ENCODE measurements at regions not wholly inside any gene's neighbourhood (a gene's known extent, or its start where the extent isn't known, plus 50 kb on each side); places are given as distances from the start of the nearest gene placed in this dataset.
"Not testable (repeated sequence)": the region's sequence is repeated elsewhere in the genome, so short reads cannot be mapped to it uniquely, and the experiment has no call there.

DNA sequence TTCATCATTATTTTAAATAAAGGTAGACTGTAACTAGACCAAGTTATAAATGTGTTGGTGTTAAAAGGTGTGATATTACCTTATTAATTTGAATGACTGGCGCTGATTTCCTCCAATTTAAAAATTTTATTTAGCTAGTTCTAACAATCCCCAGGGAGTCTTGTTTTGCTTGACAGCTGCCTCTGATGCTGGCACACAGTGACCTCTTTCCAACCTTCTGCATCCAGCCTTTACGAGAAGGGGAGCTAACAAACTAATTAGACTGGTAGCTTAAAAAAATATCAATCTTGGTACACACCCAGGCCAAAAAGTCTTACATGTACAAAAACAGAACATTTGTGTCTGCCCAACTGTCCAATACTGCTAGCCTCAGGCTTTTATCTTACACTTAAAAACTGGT is 51.8 kb upstream of the ENPEP start:
- no peak for DNase-seq (ENCODE audit: low spot score)

DNA sequence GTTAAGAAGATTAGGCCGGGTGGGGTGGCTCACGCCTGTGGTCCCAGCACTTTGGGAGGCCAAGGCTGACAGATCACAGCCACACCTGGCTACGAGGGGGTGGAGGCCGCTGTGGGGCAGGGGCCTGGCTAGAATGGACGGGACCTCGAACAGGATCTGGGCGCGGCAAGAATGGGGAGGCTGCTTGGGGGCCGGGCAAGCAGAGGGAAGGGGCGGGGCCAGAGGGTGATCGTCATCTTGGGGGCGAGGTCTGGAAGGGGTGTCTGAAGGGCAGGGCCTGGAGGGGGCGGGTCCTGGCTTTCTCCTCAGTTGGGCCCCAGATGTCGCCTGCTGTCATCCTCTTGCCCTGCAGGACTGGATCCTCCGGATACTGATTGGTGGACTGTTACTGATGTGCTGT is 57.3 kb upstream of the ENPEP start:
- DNase-seq (ENCODE audit: low spot score), result no peak

- DNase-seq (ENCODE audit: low spot score), result no peak
These were observed 58.8 kb upstream of the ENPEP start for GRCh38 chr4:110417136-110417535.

DNA sequence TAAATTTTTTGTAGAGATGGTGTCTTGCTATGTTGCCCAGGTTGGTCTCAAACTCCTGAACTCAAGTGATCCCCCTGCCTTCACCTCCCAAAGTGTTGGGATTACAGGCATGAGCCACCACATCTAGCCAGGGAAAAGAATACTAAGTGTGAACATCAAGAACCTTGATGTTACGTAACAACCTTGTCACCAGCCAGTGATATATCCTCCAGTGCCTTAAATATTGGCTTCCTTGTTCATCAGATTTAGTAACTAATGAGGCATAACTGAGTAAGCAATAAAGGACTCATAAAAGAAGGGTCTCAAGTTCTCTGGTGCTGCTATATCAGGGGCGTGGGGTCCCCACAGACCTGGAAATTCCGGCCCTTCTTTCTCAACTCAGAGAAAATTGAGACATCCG is 60.5 kb upstream of the ENPEP start:
- no peak for DNase-seq (ENCODE audit: low spot score)

DNA sequence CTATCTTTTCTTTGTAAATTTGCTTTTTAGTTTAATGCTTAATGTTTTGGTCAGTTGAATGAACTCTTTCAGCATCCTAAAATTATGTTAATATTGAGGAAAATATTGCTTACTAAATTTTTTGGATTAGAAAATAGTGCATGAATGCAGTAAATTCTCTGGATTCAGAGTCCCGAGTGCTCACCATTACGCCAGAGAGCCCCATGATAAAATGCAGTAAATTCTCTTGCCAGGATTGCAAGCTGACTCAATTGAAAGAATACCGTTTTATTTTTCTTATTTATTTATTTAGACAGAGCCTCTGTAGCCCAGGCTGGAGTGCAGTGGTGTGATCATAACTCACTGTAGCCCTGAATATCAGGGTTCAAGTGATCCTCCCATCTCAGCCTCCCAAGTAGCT is 60.9 kb upstream of the ENPEP start:
- DNase-seq (ENCODE audit: low spot score), result no peak

DNA sequence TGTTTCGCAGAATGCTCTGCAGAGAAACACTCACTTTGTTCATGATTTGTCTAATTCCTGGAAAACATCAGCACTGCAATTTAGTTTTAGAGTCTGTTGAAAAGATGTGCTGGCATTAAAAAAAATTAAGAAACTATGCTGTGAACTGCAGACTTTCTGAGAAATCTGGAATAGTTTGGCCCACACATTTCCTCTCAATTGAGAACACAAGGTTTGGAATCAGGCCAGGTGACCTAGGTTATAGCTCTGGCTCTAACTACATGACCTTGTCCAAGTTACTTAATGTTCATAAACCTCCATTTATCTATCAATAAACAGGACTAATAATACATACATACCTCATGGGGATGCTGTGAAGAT is 61.4 kb upstream of the ENPEP start:
- DNase-seq (ENCODE audit: low spot score), result no peak

- peak; percentile 66 for DNase-seq (ENCODE audit: low spot score)
These were observed 62.0 kb upstream of the ENPEP start for GRCh38 chr4:110413807-110414560.

DNA sequence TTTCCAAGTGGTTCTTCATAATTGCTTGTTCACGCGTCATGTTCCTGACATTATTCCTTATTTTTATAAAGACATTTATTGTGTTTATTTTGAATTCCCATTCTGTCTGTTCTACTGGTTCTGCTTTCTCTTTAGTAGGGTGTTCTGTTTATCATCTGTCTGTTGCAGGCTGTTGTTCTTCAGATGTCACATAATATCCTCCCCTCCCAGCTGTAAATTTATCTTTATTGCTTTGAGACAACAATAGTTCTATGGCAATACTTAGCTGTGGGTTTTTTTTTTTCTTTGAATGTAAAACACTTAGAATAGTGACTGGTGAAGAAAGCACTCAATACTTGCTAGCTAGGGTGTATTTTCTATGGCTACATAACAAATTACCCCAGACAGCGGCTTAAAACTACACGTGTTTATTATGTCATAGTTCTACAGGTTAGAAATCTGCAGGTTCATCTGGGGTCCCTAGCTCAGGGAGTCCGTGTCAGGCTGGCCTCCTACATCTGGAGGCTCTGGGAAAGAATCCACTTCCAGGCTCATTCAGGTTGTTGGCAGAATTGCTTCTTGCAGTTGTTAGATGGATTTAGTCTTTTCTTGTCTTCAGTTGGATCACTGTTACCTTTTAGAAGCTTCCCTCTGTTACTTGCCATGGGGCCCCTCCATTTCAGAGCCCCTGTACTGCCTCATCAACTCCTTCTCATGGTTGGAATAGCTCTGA is 63.4 kb upstream of the ENPEP start:
- DNase-seq (ENCODE audit: low spot score), result no peak

DNA sequence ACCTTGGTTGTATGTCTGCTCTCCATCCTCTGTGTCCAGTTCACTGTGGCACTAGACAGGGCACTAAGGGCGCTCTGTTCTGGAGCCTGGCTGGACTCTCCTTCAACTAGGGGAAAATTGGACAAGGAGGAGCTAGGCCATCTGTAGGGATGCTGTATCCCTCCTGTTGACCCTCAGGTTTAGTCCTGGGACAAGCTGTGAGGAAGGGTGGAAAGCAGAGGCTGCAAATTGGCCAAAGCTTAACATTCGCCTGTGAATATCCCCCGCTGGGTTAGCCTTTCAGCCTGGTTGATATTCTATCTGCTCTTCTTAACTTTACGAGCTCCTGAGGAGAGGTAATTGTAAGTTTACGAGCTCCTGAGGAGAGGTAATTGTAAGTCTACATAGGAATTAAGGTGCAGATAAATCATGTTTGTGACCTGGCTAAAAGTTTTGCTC is 64.4 kb upstream of the ENPEP start:
- no peak for DNase-seq (ENCODE audit: low spot score)

DNA sequence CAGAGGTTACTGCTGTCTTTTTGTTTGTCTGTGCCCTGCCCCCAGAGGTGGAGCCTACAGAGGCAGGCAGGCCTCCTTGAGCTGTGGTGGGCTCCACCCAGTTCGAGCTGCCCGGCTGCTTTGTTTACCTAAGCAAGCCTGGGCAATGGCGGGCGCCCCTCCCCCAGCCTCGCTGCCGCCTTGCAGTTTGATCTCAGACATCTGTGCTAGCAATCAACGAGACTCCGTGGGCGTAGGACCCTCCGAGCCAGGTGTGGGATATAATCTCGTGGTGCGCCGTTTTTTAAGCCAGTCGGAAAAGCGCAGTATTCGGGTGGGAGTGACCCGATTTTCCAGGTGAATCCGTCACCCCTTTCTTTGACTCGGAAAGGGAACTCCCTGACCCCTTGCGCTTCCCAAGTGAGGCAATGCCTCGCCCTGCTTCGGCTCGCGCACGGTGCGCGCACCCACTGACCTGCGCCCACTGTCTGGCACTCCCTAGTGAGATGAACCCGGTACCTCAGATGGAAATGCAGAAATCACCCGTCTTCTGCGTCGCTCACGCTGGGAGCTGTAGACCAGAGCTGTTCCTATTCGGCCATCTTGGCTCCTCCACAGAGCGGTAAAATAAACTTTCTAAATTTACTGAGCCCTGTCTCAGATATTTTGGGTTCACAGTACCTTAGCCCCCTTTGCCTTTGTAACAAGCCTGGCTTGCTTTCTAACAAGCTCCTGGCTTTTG is 64.9 kb upstream of the ENPEP start:
- DNase-seq (ENCODE audit: low spot score), result not testable (repeated sequence)

DNA sequence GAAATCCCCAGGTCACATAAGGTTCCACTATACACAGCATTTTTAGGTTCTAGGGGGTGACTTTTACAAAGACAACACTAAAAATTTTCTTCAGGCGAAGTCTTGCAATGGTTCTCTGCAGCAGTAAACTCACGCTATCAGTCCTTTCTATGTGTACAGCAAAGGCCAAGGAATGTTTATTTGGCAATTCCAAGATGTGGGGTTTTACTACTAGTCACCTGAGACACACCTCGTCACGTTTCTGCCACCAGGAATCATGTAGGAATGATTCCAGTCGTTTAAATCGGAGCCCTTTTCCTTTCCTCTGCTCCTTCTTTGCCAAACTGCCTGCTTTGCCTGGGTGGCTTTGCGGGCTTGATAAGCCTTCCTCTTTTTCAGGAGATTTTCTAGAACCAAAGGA is 75.9 kb upstream of the ENPEP start:
- no peak for DNase-seq (ENCODE audit: low spot score)

GRCh38 chr4:110399046-110399445 is 76.9 kb upstream of the ENPEP start:
- not testable (repeated sequence) for DNase-seq (ENCODE audit: low spot score)

GRCh38 chr4:110396963-110397362 is 79.0 kb upstream of the ENPEP start:
- no peak for DNase-seq (ENCODE audit: low spot score)

- DNase-seq (ENCODE audit: low spot score), result no peak
These were observed 80.5 kb upstream of the ENPEP start for GRCh38 chr4:110395421-110395820.

DNA sequence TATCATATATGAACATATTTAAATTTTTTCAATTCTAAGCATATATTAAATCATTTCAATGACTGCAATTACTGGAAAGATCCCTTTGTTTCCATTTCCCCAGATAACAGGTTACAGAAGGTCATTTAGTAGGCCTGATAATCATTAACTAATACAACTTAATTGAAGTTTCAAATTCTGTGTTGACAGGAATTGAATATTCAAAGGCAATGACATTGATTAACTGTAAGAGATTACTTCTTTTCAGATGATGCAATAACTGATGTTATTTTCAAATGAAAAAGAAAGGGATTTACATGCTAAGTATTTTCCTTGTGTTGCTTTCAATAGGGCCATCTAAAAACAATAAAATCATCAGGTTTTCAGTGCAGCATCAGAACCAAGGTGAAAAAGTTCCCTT is 81.1 kb upstream of the ENPEP start:
- no peak for DNase-seq (ENCODE audit: low spot score)

DNA sequence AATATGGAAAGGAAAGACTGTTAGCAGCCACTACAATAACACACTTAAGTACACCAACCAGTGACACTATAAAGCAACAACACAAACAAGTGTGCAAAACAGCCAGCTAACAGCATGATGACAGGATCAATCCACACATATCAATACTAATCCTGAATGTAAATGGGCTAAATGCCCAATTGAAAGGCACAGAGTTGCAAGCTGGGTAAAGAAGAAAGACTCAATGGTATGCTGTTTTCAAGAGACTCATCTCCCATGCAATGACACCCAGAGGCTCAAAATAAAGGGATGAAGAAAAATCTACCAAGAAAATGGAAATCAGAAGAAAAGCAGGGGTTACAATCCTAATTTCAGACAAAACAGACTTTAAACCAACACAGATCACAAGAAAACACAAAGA is 94.2 kb upstream of the ENPEP start:
- DNase-seq (ENCODE audit: low spot score), result no peak

- DNase-seq (ENCODE audit: low spot score), result no peak
These were observed 103.5 kb upstream of the ENPEP start for GRCh38 chr4:110372485-110372884.

DNA sequence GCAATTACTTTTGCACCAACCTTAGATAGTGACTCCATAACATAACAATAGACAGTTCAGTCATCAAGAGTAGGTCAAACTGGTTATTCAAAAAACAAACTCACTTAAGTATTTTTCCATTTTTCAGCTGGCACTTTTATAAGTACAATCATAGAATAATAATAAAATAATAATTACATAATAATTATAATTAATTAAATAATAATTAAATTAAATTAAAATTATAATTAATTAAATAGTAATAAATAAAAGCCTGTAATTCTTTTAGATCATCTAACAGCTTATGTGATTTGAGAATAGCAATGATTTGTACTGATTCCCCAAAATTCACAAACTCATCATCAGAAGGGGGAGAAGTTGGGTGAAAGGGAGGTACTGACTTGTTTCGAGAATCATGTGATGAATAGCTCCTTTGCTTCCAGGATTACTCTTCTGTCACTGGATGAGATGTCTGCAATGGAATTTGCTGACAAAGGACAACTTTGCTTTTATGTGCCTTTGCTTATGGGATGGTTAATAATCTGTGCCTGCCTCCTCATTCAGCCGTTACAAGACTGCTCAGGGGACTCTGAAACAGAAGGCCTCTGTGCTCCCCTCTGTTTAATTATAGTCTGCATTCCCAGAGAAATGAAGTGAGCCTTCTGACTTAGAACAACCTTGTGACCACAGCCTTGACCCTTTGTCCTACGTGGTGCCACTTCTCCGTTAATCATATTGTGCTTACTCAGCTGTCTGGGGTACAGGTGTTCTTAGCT is 104.8 kb upstream of the ENPEP start:
- no peak for DNase-seq (ENCODE audit: low spot score)

GRCh38 chr4:110368409-110368808 is 107.5 kb upstream of the ENPEP start:
- no peak for DNase-seq (ENCODE audit: low spot score)

- no peak for DNase-seq (ENCODE audit: low spot score)
These were observed 108.8 kb upstream of the ENPEP start for GRCh38 chr4:110367156-110367555.

DNA sequence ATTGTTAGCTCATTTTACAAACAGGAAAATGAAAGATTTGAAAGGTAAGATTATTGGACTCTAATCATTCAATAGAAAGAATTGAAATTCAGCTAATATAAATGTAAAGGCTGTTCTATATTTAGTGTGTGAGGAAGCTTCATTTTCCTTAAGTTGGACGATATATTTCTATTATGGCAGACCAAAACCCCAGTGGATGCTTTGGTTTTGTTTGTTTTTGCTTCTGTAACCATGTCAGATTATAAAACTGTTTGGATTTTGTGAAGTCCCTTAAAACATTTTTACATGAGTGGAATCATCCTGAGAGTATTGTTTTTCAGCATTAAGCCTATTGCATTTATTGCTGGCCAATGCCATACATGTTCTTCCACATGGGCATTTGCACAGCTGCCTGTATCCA is 110.2 kb upstream of the ENPEP start:
- DNase-seq (ENCODE audit: low spot score), result no peak

DNA sequence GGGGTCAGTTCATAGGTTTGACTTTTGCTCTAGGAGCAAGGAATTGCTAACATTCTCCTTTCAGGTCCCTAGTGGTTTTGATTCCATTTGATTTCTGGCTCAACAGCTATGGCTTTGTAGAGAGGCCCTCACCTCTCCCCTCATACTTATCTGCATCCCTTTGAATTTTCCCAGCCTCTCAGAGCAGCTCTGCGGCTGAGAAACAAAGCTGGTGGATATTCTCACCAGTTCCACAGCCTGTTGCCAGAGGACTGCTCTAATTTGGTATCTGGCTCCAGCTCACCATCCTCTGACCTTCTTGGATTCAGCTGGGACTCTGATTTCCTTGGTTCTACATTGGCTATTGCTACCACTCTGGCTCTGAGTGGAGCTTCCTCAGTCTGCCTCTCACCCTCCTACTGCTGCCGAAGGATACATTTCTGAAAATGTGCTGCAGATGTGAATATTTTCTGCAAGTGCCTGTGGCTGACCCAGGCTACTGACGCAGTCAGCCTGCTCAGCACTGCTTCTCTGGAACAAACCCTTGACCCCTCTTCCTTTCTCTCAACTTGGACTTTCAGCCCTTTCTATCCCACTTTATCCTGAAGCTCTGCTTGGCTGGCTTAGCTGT is 110.9 kb upstream of the ENPEP start:
- no peak for DNase-seq (ENCODE audit: low spot score)
